DOHH2 (cell line): ENCODE measurements at regions not wholly inside any gene's neighbourhood (a gene's known extent, or its start where the extent isn't known, plus 50 kb on each side); places are given as distances from the start of the nearest gene placed in this dataset.

ENCODE experiments used
- H3F3A ChIP-seq: fragments of 200-600 bp; sonication (generic), shearing (Covaris generic); 2 replicates; pipeline ENCODE4 v1.6.0; 2016; ENCODE audit warnings: antibody characterized with exemption, mild to moderate bottlenecking; ENCODE audit not compliant: control insufficient read depth, insufficient read depth
- H3K27ac ChIP-seq: fragments of 200-600 bp; sonication (generic); 2 replicates; pipeline ENCODE4 v1.5.1; 2014; ENCODE audit warnings: low read depth, mild to moderate bottlenecking, low read length, moderate library complexity
- H3K27me3 ChIP-seq: fragments of 200-600 bp; sonication (generic); 2 replicates; pipeline ENCODE4 v1.6.1; 2014; ENCODE audit warnings: mild to moderate bottlenecking, low read length, mixed read lengths; ENCODE audit not compliant: control insufficient read depth
- H3K36me3 ChIP-seq: fragments of 200-600 bp; sonication (generic); 2 replicates; pipeline ENCODE4 v1.6.1; 2014; ENCODE audit warnings: mild to moderate bottlenecking, low read length, moderate library complexity, mixed read lengths; ENCODE audit not compliant: control insufficient read depth
- H3K4me1 ChIP-seq: fragments of 200-600 bp; sonication (generic); 2 replicates; pipeline ENCODE4 v1.6.1; 2014; ENCODE audit warnings: mild to moderate bottlenecking, low read length, mixed read lengths; ENCODE audit not compliant: control insufficient read depth
- H3K4me2 ChIP-seq: fragments of 200-600 bp; sonication (generic); 2 replicates; pipeline ENCODE4 v1.6.0; 2014; ENCODE audit warnings: mild to moderate bottlenecking, low read length, moderate library complexity
- H3K4me3 ChIP-seq: fragments of 200-600 bp; sonication (generic); 2 replicates; pipeline ENCODE4 v1.5.1; 2014; ENCODE audit warnings: mild to moderate bottlenecking, low read length, mixed read lengths
- H3K79me2 ChIP-seq: fragments of 200-600 bp; sonication (generic); 2 replicates; pipeline ENCODE4 v1.6.1; 2014; ENCODE audit warnings: mild to moderate bottlenecking, low read length, mixed read lengths; ENCODE audit not compliant: control insufficient read depth
- H3K9me2 ChIP-seq: fragments of 200-600 bp; sonication (generic); replicated peaks from 2 replicates; pipeline ENCODE4 v1.6.1; 2014; ENCODE audit warnings: mild to moderate bottlenecking, low read length, mixed read lengths; ENCODE audit not compliant: control insufficient read depth
- H3K9me3 ChIP-seq: fragments of 200-600 bp; sonication (generic); 2 replicates; pipeline ENCODE4 v1.6.1; 2014; ENCODE audit warnings: antibody characterized with exemption, low read length, mixed read lengths; ENCODE audit not compliant: control insufficient read depth, insufficient read depth
- H4K20me1 ChIP-seq: fragments of 200-600 bp; sonication (generic); 2 replicates; pipeline ENCODE4 v1.6.0; 2014; ENCODE audit warnings: low read depth, mild to moderate bottlenecking, antibody characterized with exemption, low read length, moderate library complexity; ENCODE audit not compliant: control insufficient read depth, insufficient read depth
- CTCF ChIP-seq: fragments of 200-600 bp; sonication (generic); IDR thresholded peaks from one replicate; pipeline ENCODE4 v1.5.1; 2014; ENCODE audit warnings: antibody characterized with exemption, mild to moderate bottlenecking, low read depth, low read length; ENCODE audit not compliant: poor library complexity, severe bottlenecking
- EZH2phosphoT487 ChIP-seq: fragments of 200-600 bp; sonication (generic); IDR thresholded peaks from 2 replicates; pipeline ENCODE4 v1.6.1; 2017; ENCODE audit warnings: borderline replicate concordance, mild to moderate bottlenecking, antibody characterized with exemption, low read length, moderate library complexity, mixed read lengths

GRCh38 chr21:18985584-18985983, 582.0 kb upstream of the TMPRSS15 start:
- H3K4me3 ChIP-seq = no peak overlapping the region
- no peaks in the 10 kb centered on the region for H3F3A ChIP-seq
- no peaks in the 10 kb centered on the region for H3K36me3 ChIP-seq
- no peaks in the 10 kb centered on the region for H4K20me1 ChIP-seq
- H3K79me2 ChIP-seq = no peaks in the 10 kb centered on the region
- TF ChIP-seq EZH2phosphoT487 (no peak), CTCF (no peak)
- H3K9me3 ChIP-seq = no peaks in the 10 kb centered on the region
- H3K27me3 ChIP-seq = no peaks in the 10 kb centered on the region
- H3K4me2 ChIP-seq = no peak overlapping the region
- no peaks in the 10 kb centered on the region for H3K9me2 ChIP-seq
- H3K27ac ChIP-seq = no peak overlapping the region
- H3K4me1 ChIP-seq = no peaks in the 10 kb centered on the region

- no peak overlapping the region for H3K4me2 ChIP-seq
- H3K9me2 ChIP-seq = no peaks in the 10 kb centered on the region
- H3K36me3 ChIP-seq = no peaks in the 10 kb centered on the region
- no peaks in the 10 kb centered on the region for H3K4me1 ChIP-seq
- no peaks in the 10 kb centered on the region for H3F3A ChIP-seq
- TF ChIP-seq CTCF = no peak
- TF ChIP-seq EZH2phosphoT487 = no peak
- H3K9me3 ChIP-seq = no peaks in the 10 kb centered on the region
- no peaks in the 10 kb centered on the region for H4K20me1 ChIP-seq
- no peak overlapping the region for H3K4me3 ChIP-seq
- H3K79me2 ChIP-seq = no peaks in the 10 kb centered on the region
- H3K27ac ChIP-seq = no peak overlapping the region
- no peaks in the 10 kb centered on the region for H3K27me3 ChIP-seq
Measured at GRCh38 chr21:18986197-18986596, 582.6 kb upstream of the TMPRSS15 start.

- H3K79me2 ChIP-seq = no peaks in the 10 kb centered on the region
- H3K27me3 ChIP-seq = no peaks in the 10 kb centered on the region
- no peaks in the 10 kb centered on the region for H3K9me3 ChIP-seq
- no peaks in the 10 kb centered on the region for H3K4me1 ChIP-seq
- H3K36me3 ChIP-seq = no peaks in the 10 kb centered on the region
- H4K20me1 ChIP-seq = no peaks in the 10 kb centered on the region
- no peak overlapping the region for H3K4me2 ChIP-seq
- no peaks in the 10 kb centered on the region for H3F3A ChIP-seq
- no peak overlapping the region for H3K27ac ChIP-seq
- TF ChIP-seq EZH2phosphoT487 (no peak), CTCF (no peak)
- H3K4me3 ChIP-seq = no peak overlapping the region
- no peaks in the 10 kb centered on the region for H3K9me2 ChIP-seq
Measured at GRCh38 chr21:18987520-18988026, 584.0 kb upstream of the TMPRSS15 start.
